RWPE2 (cell line): ENCODE measurements at regions not wholly inside any gene's neighbourhood (a gene's known extent, or its start where the extent isn't known, plus 50 kb on each side); places are given as distances from the start of the nearest gene placed in this dataset.

Experiments used
- ATAC-seq: fragments of 200-7000 bp; cut with Tn5 transposase; 3 replicates; pipeline ENCODE4 v1.9.1; 2021; ENCODE audit warnings: low read depth
- DNase-seq: peaks from one replicate; pipeline ENCODE4 v3.0.0-alpha.2; 2020; ENCODE audit warnings: low spot score
- H3K27ac ChIP-seq: fragments of 450-650 bp; 2 replicates; pipeline ENCODE4 v1.5.1; 2017; ENCODE audit warnings: mild to moderate bottlenecking; ENCODE audit not compliant: poor library complexity, severe bottlenecking
- H3K27me3 ChIP-seq: fragments of 250-450 bp; sonication (Bioruptor Pico); 2 replicates; pipeline ENCODE4 v1.5.1; 2021; ENCODE audit warnings: mild to moderate bottlenecking, moderate library complexity; ENCODE audit not compliant: insufficient read depth, poor library complexity, severe bottlenecking
- H3K36me3 ChIP-seq: fragments of 250-450 bp; sonication (Bioruptor Pico); 2 replicates; pipeline ENCODE4 v1.5.1; 2020; ENCODE audit warnings: low read depth, mild to moderate bottlenecking, moderate library complexity
- H3K4me1 ChIP-seq: fragments of 250-450 bp; sonication (Bioruptor Pico); 2 replicates; pipeline ENCODE4 v1.5.1; 2021; ENCODE audit warnings: mild to moderate bottlenecking, moderate library complexity; ENCODE audit not compliant: insufficient read depth, poor library complexity, severe bottlenecking
- H3K4me3 ChIP-seq: fragments of 250-450 bp; sonication (Bioruptor Pico); 2 replicates; pipeline ENCODE4 v1.5.1; 2021; ENCODE audit warnings: mild to moderate bottlenecking, moderate library complexity; ENCODE audit not compliant: severe bottlenecking
- H3K9me3 ChIP-seq: fragments of 250-450 bp; sonication (Bioruptor Pico); 2 replicates; pipeline ENCODE4 v1.5.1; 2021; ENCODE audit warnings: mild to moderate bottlenecking, moderate library complexity; ENCODE audit not compliant: severe bottlenecking
- CTCF ChIP-seq: fragments of 450-650 bp; IDR thresholded peaks from one replicate; pipeline ENCODE4 v1.5.1; 2017; ENCODE audit warnings: mild to moderate bottlenecking, moderate library complexity; ENCODE audit not compliant: poor library complexity, severe bottlenecking

GRCh38 chr6:144870782-144871181 is 585.6 kb downstream of the UTRN start:
- DNase-seq (no peak), ATAC-seq (no peak)
- no peak overlapping the region for H3K27ac ChIP-seq
- no peaks in the 10 kb centered on the region for H3K27me3 ChIP-seq
- H3K36me3 ChIP-seq = no peaks in the 10 kb centered on the region
- no peaks in the 10 kb centered on the region for H3K4me1 ChIP-seq
- no peak for TF ChIP-seq CTCF
- no peak overlapping the region for H3K4me3 ChIP-seq
- no peaks in the 10 kb centered on the region for H3K9me3 ChIP-seq

GRCh38 chr6:144873623-144874378 is 588.7 kb downstream of the UTRN start:
- Histone ChIP-seq H3K27me3 (no peaks in the 10 kb centered on the region), H3K36me3 (no peaks in the 10 kb centered on the region), H3K4me1 (no peaks in the 10 kb centered on the region), H3K9me3 (peaks cover 2% of the 10 kb centered on the region), H3K4me3 (no peak overlapping the region), H3K27ac (no peak overlapping the region)
- TF ChIP-seq CTCF = no peak
- ATAC-seq = no peak
- DNase-seq = no peak

GRCh38 chr6:144876689-144877088 is 591.6 kb downstream of the UTRN start:
- Histone ChIP-seq H3K27ac (no peak overlapping the region), H3K27me3 (no peaks in the 10 kb centered on the region), H3K36me3 (no peaks in the 10 kb centered on the region), H3K4me1 (no peaks in the 10 kb centered on the region), H3K9me3 (peaks cover 2% of the 10 kb centered on the region), H3K4me3 (no peak overlapping the region)
- ATAC-seq (no peak), DNase-seq (no peak)
- TF ChIP-seq CTCF = no peak

GRCh38 chr6:144877118-144877517 is 592.0 kb downstream of the UTRN start:
- H3K36me3 ChIP-seq = no peaks in the 10 kb centered on the region
- H3K4me1 ChIP-seq = no peaks in the 10 kb centered on the region
- no peak for DNase-seq
- H3K27me3 ChIP-seq = no peaks in the 10 kb centered on the region
- H3K4me3 ChIP-seq = no peak overlapping the region
- H3K9me3 ChIP-seq = peaks cover 2% of the 10 kb centered on the region
- no peak for TF ChIP-seq CTCF
- no peak overlapping the region for H3K27ac ChIP-seq
- ATAC-seq = no peak

GRCh38 chr6:144878577-144878976 is 593.4 kb downstream of the UTRN start:
- Histone ChIP-seq H3K36me3 (no peaks in the 10 kb centered on the region), H3K27ac (no peak overlapping the region), H3K9me3 (peaks cover 2% of the 10 kb centered on the region), H3K4me1 (no peaks in the 10 kb centered on the region), H3K27me3 (no peaks in the 10 kb centered on the region), H3K4me3 (no peak overlapping the region)
- ATAC-seq (no peak), DNase-seq (no peak)
- no peak for TF ChIP-seq CTCF
